ENCODE measurements at regions not wholly inside any gene's neighbourhood (a gene's known extent, or its start where the extent isn't known, plus 50 kb on each side); places are given as distances from the start of the nearest gene placed in this dataset.

GRCh38 chr18:38709122-38709521, 1143.5 kb upstream of the CELF4 start:
- TF ChIP-seq ZNF274 (IDR thresholded peaks at IDR 0.05; ENCODE audit: low read depth, low read length) (no peak), SUZ12 (IDR thresholded peaks at IDR 0.05; ENCODE audit: extremely low read depth, insufficient read depth, insufficient read length) (no peak), YY1 (IDR thresholded peaks at IDR 0.05; ENCODE audit: insufficient read depth, insufficient read length) (no peak)

Measured in NT2/D1 (cell line).